GM12878 (cell line): ENCODE measurements at regions not wholly inside any gene's neighbourhood (a gene's known extent, or its start where the extent isn't known, plus 50 kb on each side); places are given as distances from the start of the nearest gene placed in this dataset.

Source experiments
- ATAC-seq: fragments of 200-7000 bp; cut with Tn5 transposase; 3 replicates; pipeline ENCODE4 v1.9.1; 2020; ENCODE audit warnings: mild to moderate bottlenecking, moderate library complexity
- BruUV-seq: library from RNA; stranded (reverse); fragments of 400-500 nt; replicated peaks from 2 replicates; lab custom pipeline; 2021; lab: Mats Ljungman, UMichigan
- CTCF ChIA-PET: fragments of 300-600 bp; sonication (Branson Sonifier 250); formaldehyde crosslinking; extraction: SDS; loops from one replicate; lab custom pipeline; 2021; ENCODE audit warnings: inconsistent platforms; lab: Yijun Ruan, JAX
- POLR2A ChIA-PET: fragments of 350-600 bp; formaldehyde crosslinking; extraction: SDS; loops from one replicate; lab custom pipeline; 2021; ENCODE audit warnings: inconsistent platforms; lab: Charles Lee
- RAD21 ChIA-PET: fragments of 300-600 bp; sonication (Branson Sonifier 250); formaldehyde crosslinking; loops from one replicate; lab custom pipeline; 2023; ENCODE audit warnings: antibody characterized with exemption; ENCODE audit not compliant: unreplicated experiment; lab: Charles Lee
- SMC1A ChIA-PET: fragments of 300-600 bp; sonication (Branson Sonifier 250); formaldehyde crosslinking; loops from one replicate; lab custom pipeline; 2023; ENCODE audit not compliant: unreplicated experiment, uncharacterized antibody; lab: Charles Lee
- DNase-seq: peaks from one replicate; pipeline ENCODE4 v3.0.0-alpha.2; 2011; ENCODE audit warnings: low read depth, low spot score
- FAIRE-seq: peaks from 3 replicates; lab custom pipeline; 2011; peaks lifted over from hg19 to GRCh38; lab: Jason Lieb, UNC
- H2AFZ ChIP-seq: 2 replicates; pipeline ENCODE4 v1.6.0; 2011; ENCODE audit warnings: low read depth, low read length, control low read depth; ENCODE audit not compliant: control insufficient read depth
- H3K27ac ChIP-seq: 2 replicates; pipeline ENCODE4 v1.5.1; 2011; ENCODE audit warnings: control low read depth; ENCODE audit not compliant: control insufficient read depth, insufficient read depth
- H3K27me3 ChIP-seq, 2 experiments: replicated peaks in 1 of 2; 2 replicates each; pipeline versions ENCODE4 v1.6.0 to v1.6.1; 2011; ENCODE audit warnings: low read length in 1 of 2; ENCODE audit not compliant: control insufficient read depth in 2 of 2, insufficient read depth in 2 of 2
- H3K36me3 ChIP-seq, 2 experiments: 2 replicates each; pipeline ENCODE4 v1.5.1; 2011; ENCODE audit warnings: low read length in 1 of 2; ENCODE audit not compliant: control insufficient read depth in 2 of 2, insufficient read depth in 2 of 2
- H3K4me1 ChIP-seq: 2 replicates; pipeline ENCODE4 v1.6.1; 2011; ENCODE audit warnings: mild to moderate bottlenecking, low read length, moderate library complexity, mixed read lengths; ENCODE audit not compliant: control insufficient read depth, insufficient read depth
- H3K4me2 ChIP-seq: 2 replicates; pipeline ENCODE4 v1.6.0; 2011; ENCODE audit warnings: control low read depth; ENCODE audit not compliant: control insufficient read depth, insufficient read depth
- H3K4me3 ChIP-seq: fragments of 200-600 bp; sonication (generic); 2 replicates; pipeline ENCODE4 v1.5.1; 2016
- H3K79me2 ChIP-seq: 2 replicates; pipeline ENCODE4 v1.6.0; 2011; ENCODE audit warnings: low read length; ENCODE audit not compliant: control insufficient read depth, insufficient read depth
- H3K9ac ChIP-seq: 2 replicates; pipeline ENCODE4 v1.8.0; 2011; ENCODE audit warnings: low read length, control low read depth, mixed read lengths; ENCODE audit not compliant: control insufficient read depth, insufficient read depth
- H3K9me3 ChIP-seq: replicated peaks from 3 replicates; pipeline ENCODE4 v1.5.1; 2011; ENCODE audit warnings: mild to moderate bottlenecking, low read length; ENCODE audit not compliant: control insufficient read depth, insufficient read depth
- H4K20me1 ChIP-seq: 2 replicates; pipeline ENCODE4 v1.6.0; 2011; ENCODE audit not compliant: control insufficient read depth, insufficient read depth
- RELB ChIP-seq: fragments of 450-650 bp; IDR thresholded peaks from 2 replicates; pipeline ENCODE4 v1.6.1; 2017; ENCODE audit warnings: low read depth, mild to moderate bottlenecking, moderate library complexity
- YBX1 ChIP-seq: fragments of 450-650 bp; IDR thresholded peaks from 2 replicates; pipeline ENCODE4 v1.6.1; 2016; ENCODE audit warnings: antibody characterized with exemption
- ZBTB40 ChIP-seq: fragments of 450-650 bp; IDR thresholded peaks from 2 replicates; pipeline ENCODE4 v1.6.1; 2016; ENCODE audit warnings: mild to moderate bottlenecking, moderate library complexity, borderline replicate concordance
- ZSCAN29 ChIP-seq: fragments of 450-650 bp; IDR thresholded peaks from 2 replicates; pipeline ENCODE4 v1.6.1; 2017; ENCODE audit warnings: mild to moderate bottlenecking, moderate library complexity
- WGBS: methylation state at CpG from one replicate; pipeline ENCODE4 v1.1.6; 2016; ENCODE audit warnings: low lambda C conversion rate; ENCODE audit not compliant: insufficient replicate concordance, insufficient coverage; ENCODE audit errors: missing lambda C conversion rate; 5-methylcytosine and 5-hydroxymethylcytosine counted together
- in situ Hi-C: fragments of 300-500 bp; cut with MboI; formaldehyde crosslinking; loops from 9 replicates; pipeline ENCODE4 v1.14.3; 2018; ENCODE audit warnings: mixed read lengths
- intact Hi-C: fragments of 100-400 bp; cut with micrococcal nuclease; formaldehyde crosslinking; loops from one replicate; pipeline ENCODE4 v1.14.2; 2022; ENCODE audit not compliant: unreplicated experiment
- TF ChIP-seq, protein P1 (sequence below): fragments of 450-650 bp; IDR thresholded peaks from 2 replicates; pipeline ENCODE4 v1.6.1; 2018; ENCODE audit warnings: mild to moderate bottlenecking, low read depth, moderate library complexity; ENCODE audit not compliant: partially characterized antibody

- no peak for ATAC-seq
- no peak overlapping the region for H3K9ac ChIP-seq
- TF ChIP-seq YBX1 (no peak), ZSCAN29 (no peak), RELB (no peak), ZBTB40 (no peak)
- TF ChIP-seq, protein P1, sequence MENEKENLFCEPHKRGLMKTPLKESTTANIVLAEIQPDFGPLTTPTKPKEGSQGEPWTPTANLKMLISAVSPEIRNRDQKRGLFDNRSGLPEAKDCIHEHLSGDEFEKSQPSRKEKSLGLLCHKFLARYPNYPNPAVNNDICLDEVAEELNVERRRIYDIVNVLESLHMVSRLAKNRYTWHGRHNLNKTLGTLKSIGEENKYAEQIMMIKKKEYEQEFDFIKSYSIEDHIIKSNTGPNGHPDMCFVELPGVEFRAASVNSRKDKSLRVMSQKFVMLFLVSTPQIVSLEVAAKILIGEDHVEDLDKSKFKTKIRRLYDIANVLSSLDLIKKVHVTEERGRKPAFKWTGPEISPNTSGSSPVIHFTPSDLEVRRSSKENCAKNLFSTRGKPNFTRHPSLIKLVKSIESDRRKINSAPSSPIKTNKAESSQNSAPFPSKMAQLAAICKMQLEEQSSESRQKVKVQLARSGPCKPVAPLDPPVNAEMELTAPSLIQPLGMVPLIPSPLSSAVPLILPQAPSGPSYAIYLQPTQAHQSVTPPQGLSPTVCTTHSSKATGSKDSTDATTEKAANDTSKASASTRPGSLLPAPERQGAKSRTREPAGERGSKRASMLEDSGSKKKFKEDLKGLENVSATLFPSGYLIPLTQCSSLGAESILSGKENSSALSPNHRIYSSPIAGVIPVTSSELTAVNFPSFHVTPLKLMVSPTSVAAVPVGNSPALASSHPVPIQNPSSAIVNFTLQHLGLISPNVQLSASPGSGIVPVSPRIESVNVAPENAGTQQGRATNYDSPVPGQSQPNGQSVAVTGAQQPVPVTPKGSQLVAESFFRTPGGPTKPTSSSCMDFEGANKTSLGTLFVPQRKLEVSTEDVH, result no peak
- TF ChIP-seq, all 136 proteins: peak for 0
- ChIA-PET CTCF (no interaction called here), POLR2A (no interaction called here), SMC1A (no interaction called here), RAD21 (no interaction called here)
- FAIRE-seq (no peak), DNase-seq (no peak)
- 0% methylated on average over 2 of the region's 2 CpGs for WGBS
- intact Hi-C loops, result no loop called here
- no peak overlapping the region for H3K27ac ChIP-seq
- H3K27me3 ChIP-seq, result no peaks in the 10 kb centered on the region
- BruUV-seq, result no TSS peak
- H2AFZ ChIP-seq, result no peak overlapping the region
- peaks cover 9% of the 10 kb centered on the region; the same call in 2 of the 3 replicates for H3K9me3 ChIP-seq
- no peak overlapping the region for H3K4me2 ChIP-seq
- no peaks in the 10 kb centered on the region for H4K20me1 ChIP-seq
- no peaks in the 10 kb centered on the region for H3K36me3 ChIP-seq
- no peaks in the 10 kb centered on the region for H3K79me2 ChIP-seq
- peaks cover 9% of the 10 kb centered on the region for H3K4me1 ChIP-seq
- in situ Hi-C loops, result no loop called here
- H3K4me3 ChIP-seq, result no peak overlapping the region
Observed at GRCh38 chr18:3395466-3395865, 54.5 kb upstream of the TGIF1 start.
